A673 (cell line): ENCODE measurements at regions not wholly inside any gene's neighbourhood (a gene's known extent, or its start where the extent isn't known, plus 50 kb on each side); places are given as distances from the start of the nearest gene placed in this dataset.

Source experiments
- BruUV-seq: library from RNA; stranded (reverse); fragments of 400-500 nt; replicated peaks from 2 replicates; lab custom pipeline; 2021; lab: Mats Ljungman, UMichigan
- CTCF ChIA-PET: fragments of 300-600 bp; sonication (Branson Sonifier 250); formaldehyde crosslinking; loops from one replicate; lab custom pipeline; 2022; ENCODE audit warnings: antibody characterized with exemption; lab: Charles Lee
- POLR2A ChIA-PET: fragments of 300-600 bp; sonication (Branson Sonifier 250); formaldehyde crosslinking; loops from one replicate; lab custom pipeline; 2022; ENCODE audit warnings: antibody characterized with exemption; ENCODE audit not compliant: low non-redundant PET; lab: Charles Lee
- DNase-seq: peaks from one replicate; pipeline ENCODE4 v3.0.0-alpha.2; 2015; ENCODE audit warnings: low spot score
- H3K27ac ChIP-seq: fragments of 200-600 bp; sonication (generic); 2 replicates; pipeline ENCODE4 v1.5.1; 2016; ENCODE audit warnings: mixed run types, low read depth, mild to moderate bottlenecking, mixed read lengths, antibody characterized with exemption, low read length; ENCODE audit not compliant: poor library complexity, severe bottlenecking
- H3K27me3 ChIP-seq: fragments of 200-600 bp; sonication (generic); replicated peaks from 2 replicates; pipeline ENCODE4 v1.6.1; 2017; ENCODE audit warnings: mixed run types, low read depth, mild to moderate bottlenecking, mixed read lengths, antibody characterized with exemption, low read length; ENCODE audit not compliant: insufficient read depth, poor library complexity
- H3K36me3 ChIP-seq: fragments of 200-600 bp; sonication (generic); 2 replicates; pipeline ENCODE4 v1.6.1; 2016; ENCODE audit warnings: mixed run types, mild to moderate bottlenecking, mixed read lengths, antibody characterized with exemption, low read length; ENCODE audit not compliant: insufficient read depth, poor library complexity, severe bottlenecking
- H3K4me1 ChIP-seq: fragments of 200-600 bp; sonication (generic); 2 replicates; pipeline ENCODE4 v1.6.1; 2017; ENCODE audit warnings: mixed run types, mild to moderate bottlenecking, mixed read lengths, antibody characterized with exemption, low read length; ENCODE audit not compliant: insufficient read depth, poor library complexity, severe bottlenecking
- H3K4me3 ChIP-seq: fragments of 200-600 bp; sonication (generic); 2 replicates; pipeline ENCODE4 v1.5.1; 2016; ENCODE audit warnings: low read depth, mixed run types, mild to moderate bottlenecking, mixed read lengths, low read length; ENCODE audit not compliant: poor library complexity, severe bottlenecking
- H3K9me3 ChIP-seq: fragments of 200-600 bp; sonication (generic); 2 replicates; pipeline ENCODE4 v1.6.1; 2016; ENCODE audit warnings: mixed run types, low read depth, mild to moderate bottlenecking, mixed read lengths, antibody characterized with exemption, low read length; ENCODE audit not compliant: poor library complexity, severe bottlenecking
- CTCF ChIP-seq: fragments of 300-800, 200-600 bp; sonication (generic); conservative IDR thresholded peaks from 2 replicates; pipeline ENCODE4 v1.5.1; 2017; ENCODE audit warnings: low read depth, mild to moderate bottlenecking, antibody characterized with exemption, low read length, moderate library complexity, mixed read lengths
- EZH2 ChIP-seq: fragments of 200-600 bp; sonication (generic); IDR thresholded peaks from 2 replicates; pipeline ENCODE4 v1.6.1; 2017; ENCODE audit warnings: borderline replicate concordance, low read depth, mild to moderate bottlenecking, mixed read lengths, antibody characterized with exemption, low read length; ENCODE audit not compliant: poor library complexity, severe bottlenecking
- intact Hi-C: fragments of 100-400 bp; cut with micrococcal nuclease; formaldehyde crosslinking; loops from one replicate; pipeline ENCODE4 v1.10.0; 2022; ENCODE audit not compliant: unreplicated experiment

- Histone ChIP-seq H3K4me3 (no peak overlapping the region), H3K27ac (no peak overlapping the region), H3K36me3 (no peaks in the 10 kb centered on the region), H3K4me1 (no peaks in the 10 kb centered on the region), H3K27me3 (no peaks in the 10 kb centered on the region), H3K9me3 (no peaks in the 10 kb centered on the region)
- CTCF ChIA-PET, result no interaction called here
- intact Hi-C loops, result no loop called here
- BruUV-seq, result no TSS peak
- DNase-seq, result no peak
- TF ChIP-seq EZH2 (no peak), CTCF (no peak)
- POLR2A ChIA-PET, result no interaction called here
Measured at GRCh38 chr9:18185196-18185595, 288.8 kb upstream of the ADAMTSL1 start.

DNA sequence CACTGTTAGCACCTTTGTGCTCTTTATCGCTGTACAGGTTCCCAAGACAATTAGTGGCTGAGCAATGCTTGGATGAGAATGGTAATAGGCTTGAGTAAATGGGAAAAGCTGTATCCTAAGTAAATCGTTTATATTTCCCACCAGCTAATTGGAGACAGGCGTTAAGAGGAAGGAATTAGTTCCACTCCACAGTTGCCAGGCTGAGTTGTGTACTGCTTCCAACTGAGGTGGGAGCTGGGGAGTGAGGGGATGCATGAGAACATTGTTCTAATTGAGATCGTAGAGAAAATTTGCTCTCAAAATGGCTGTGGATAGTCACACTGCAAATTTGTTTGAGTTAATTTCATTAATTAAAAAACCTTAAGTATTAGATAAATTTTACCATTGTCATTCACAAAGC lies 285.0 kb upstream of the ADAMTSL1 start:
- intact Hi-C loops, result no loop called here
- H3K36me3 ChIP-seq, result no peaks in the 10 kb centered on the region
- no peak overlapping the region for H3K4me3 ChIP-seq
- H3K9me3 ChIP-seq, result no peaks in the 10 kb centered on the region
- no peaks in the 10 kb centered on the region for H3K4me1 ChIP-seq
- ChIA-PET CTCF (no interaction called here), POLR2A (no interaction called here)
- no peak for DNase-seq
- H3K27ac ChIP-seq, result no peak overlapping the region
- H3K27me3 ChIP-seq, result no peaks in the 10 kb centered on the region
- BruUV-seq, result no TSS peak
- no peak for TF ChIP-seq CTCF
- no peak for TF ChIP-seq EZH2

DNA sequence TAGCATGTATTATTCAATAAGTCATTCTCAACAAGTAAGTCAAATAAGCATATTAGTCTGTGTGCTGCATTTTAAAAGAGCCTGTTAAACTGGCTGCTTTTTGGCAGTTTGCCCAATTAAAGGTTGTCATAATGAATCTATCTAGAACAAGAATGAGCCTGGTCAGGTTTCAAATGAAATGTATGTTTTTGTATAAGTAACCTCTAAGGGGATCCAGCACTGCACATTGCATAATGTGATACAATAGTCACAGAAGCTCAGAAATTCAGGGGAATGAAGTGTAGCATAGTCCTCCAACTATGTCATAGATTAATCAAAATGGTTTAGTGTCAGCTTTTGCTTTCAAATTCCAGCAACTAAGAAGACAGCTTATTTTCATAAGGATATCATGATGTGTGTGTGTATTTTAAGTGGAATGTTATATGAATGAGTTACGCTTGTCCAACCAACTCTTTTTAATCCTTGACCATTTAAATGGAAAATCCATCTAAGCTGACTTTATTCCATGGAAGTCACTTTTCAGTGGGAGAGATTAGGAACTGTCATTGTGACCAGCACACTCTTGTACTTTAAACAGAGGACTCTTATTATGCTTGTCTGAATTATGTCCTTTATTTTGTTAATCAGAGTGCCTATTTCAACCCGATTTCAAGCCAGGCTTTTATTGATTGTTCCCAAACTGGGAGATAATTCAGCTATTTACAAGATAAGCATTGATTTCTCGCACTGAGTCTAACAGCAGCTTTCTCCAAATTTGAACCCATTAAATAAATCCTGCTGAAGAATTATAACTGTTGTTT lies 283.9 kb upstream of the ADAMTSL1 start:
- H3K27ac ChIP-seq, result no peak overlapping the region
- no peaks in the 10 kb centered on the region for H3K36me3 ChIP-seq
- no peaks in the 10 kb centered on the region for H3K4me1 ChIP-seq
- TF ChIP-seq CTCF, result no peak
- TF ChIP-seq EZH2, result no peak
- no peaks in the 10 kb centered on the region for H3K9me3 ChIP-seq
- ChIA-PET CTCF (no interaction called here), POLR2A (no interaction called here)
- BruUV-seq, result no TSS peak
- H3K4me3 ChIP-seq, result no peak overlapping the region
- intact Hi-C loops, result no loop called here
- H3K27me3 ChIP-seq, result no peaks in the 10 kb centered on the region
- DNase-seq, result no peak
